Ecto neural progenitor cell (in vitro differentiated cells): ENCODE measurements at regions not wholly inside any gene's neighbourhood (a gene's known extent, or its start where the extent isn't known, plus 50 kb on each side); places are given as distances from the start of the nearest gene placed in this dataset.
"Not testable (repeated sequence)": the region's sequence is repeated elsewhere in the genome, so short reads cannot be mapped to it uniquely, and the experiment has no call there.

Source experiments
- DNase-seq: peaks from one replicate; pipeline ENCODE4 v3.0.0-alpha.2; 2018; ENCODE audit warnings: low spot score

GRCh38 chr14:71396050-71396677 lies 488.9 kb downstream of the PCNX1 start:
- no peak for DNase-seq

- DNase-seq, result no peak
Measured at GRCh38 chr14:71397371-71397770, 490.1 kb downstream of the PCNX1 start.

- DNase-seq, result no peak
Measured at GRCh38 chr14:71398450-71398849, 491.2 kb downstream of the PCNX1 start.

- DNase-seq, result no peak
Measured at GRCh38 chr14:71399057-71399487, 491.8 kb downstream of the PCNX1 start.

- DNase-seq, result no peak
Measured at GRCh38 chr14:71400871-71401321, 493.6 kb downstream of the PCNX1 start.

GRCh38 chr14:71402415-71402814 lies 495.2 kb downstream of the PCNX1 start:
- DNase-seq, result not testable (repeated sequence)

- DNase-seq, result no peak
Measured at GRCh38 chr14:71403656-71404055, 496.4 kb downstream of the PCNX1 start.

GRCh38 chr14:71405676-71406075 lies 498.4 kb downstream of the PCNX1 start:
- DNase-seq, result no peak

GRCh38 chr14:71408362-71409030 lies 501.2 kb downstream of the PCNX1 start:
- no peak for DNase-seq

- no peak for DNase-seq
Measured at GRCh38 chr14:71410578-71411284, 503.5 kb downstream of the PCNX1 start.

GRCh38 chr14:71411285-71411595 lies 504.0 kb downstream of the PCNX1 start:
- no peak for DNase-seq

GRCh38 chr14:71411738-71412137 lies 504.5 kb downstream of the PCNX1 start:
- DNase-seq, result no peak

GRCh38 chr14:71414631-71415403 lies 507.6 kb downstream of the PCNX1 start:
- no peak for DNase-seq

GRCh38 chr14:71415404-71415690 lies 508.1 kb downstream of the PCNX1 start:
- DNase-seq, result no peak

- DNase-seq, result no peak
Measured at GRCh38 chr14:71416392-71416791, 509.1 kb downstream of the PCNX1 start.

- DNase-seq, result no peak
Measured at GRCh38 chr14:71418532-71419245, 511.4 kb downstream of the PCNX1 start.

- DNase-seq, result no peak
Measured at GRCh38 chr14:71423481-71423880, 508.7 kb upstream of the RGS6 start.

- DNase-seq, result no peak
Measured at GRCh38 chr14:71424941-71425340, 507.3 kb upstream of the RGS6 start.

GRCh38 chr14:71426001-71426400 lies 506.2 kb upstream of the RGS6 start:
- DNase-seq, result no peak

- DNase-seq, result no peak
Measured at GRCh38 chr14:71429902-71430301, 502.3 kb upstream of the RGS6 start.

GRCh38 chr14:71430321-71430677 lies 501.9 kb upstream of the RGS6 start:
- no peak for DNase-seq

- DNase-seq, result no peak
Measured at GRCh38 chr14:71430678-71431376, 501.4 kb upstream of the RGS6 start.
